SU-DHL-6 (cell line): ENCODE measurements at regions not wholly inside any gene's neighbourhood (a gene's known extent, or its start where the extent isn't known, plus 50 kb on each side); places are given as distances from the start of the nearest gene placed in this dataset.

Experiments
- EZH2phosphoT487 ChIP-seq: fragments of 200-600 bp; sonication (generic), shearing (Covaris generic); conservative IDR thresholded peaks from 2 replicates; pipeline ENCODE4 v1.6.1; 2018; ENCODE audit warnings: mild to moderate bottlenecking, antibody characterized with exemption, low read length, moderate library complexity, mixed read lengths
- TF ChIP-seq, protein P1 (sequence below): fragments of 200-600 bp; sonication (generic); IDR thresholded peaks from one replicate; pipeline ENCODE4 v1.5.1; 2017; ENCODE audit warnings: antibody characterized with exemption, mild to moderate bottlenecking, low read length, moderate library complexity; ENCODE audit not compliant: insufficient read depth, poor library complexity, severe bottlenecking

GRCh38 chr3:193096076-193096475 is 144.9 kb upstream of the PLAAT1 start:
- TF ChIP-seq, protein P1, sequence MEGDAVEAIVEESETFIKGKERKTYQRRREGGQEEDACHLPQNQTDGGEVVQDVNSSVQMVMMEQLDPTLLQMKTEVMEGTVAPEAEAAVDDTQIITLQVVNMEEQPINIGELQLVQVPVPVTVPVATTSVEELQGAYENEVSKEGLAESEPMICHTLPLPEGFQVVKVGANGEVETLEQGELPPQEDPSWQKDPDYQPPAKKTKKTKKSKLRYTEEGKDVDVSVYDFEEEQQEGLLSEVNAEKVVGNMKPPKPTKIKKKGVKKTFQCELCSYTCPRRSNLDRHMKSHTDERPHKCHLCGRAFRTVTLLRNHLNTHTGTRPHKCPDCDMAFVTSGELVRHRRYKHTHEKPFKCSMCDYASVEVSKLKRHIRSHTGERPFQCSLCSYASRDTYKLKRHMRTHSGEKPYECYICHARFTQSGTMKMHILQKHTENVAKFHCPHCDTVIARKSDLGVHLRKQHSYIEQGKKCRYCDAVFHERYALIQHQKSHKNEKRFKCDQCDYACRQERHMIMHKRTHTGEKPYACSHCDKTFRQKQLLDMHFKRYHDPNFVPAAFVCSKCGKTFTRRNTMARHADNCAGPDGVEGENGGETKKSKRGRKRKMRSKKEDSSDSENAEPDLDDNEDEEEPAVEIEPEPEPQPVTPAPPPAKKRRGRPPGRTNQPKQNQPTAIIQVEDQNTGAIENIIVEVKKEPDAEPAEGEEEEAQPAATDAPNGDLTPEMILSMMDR: no peak
- no peak for TF ChIP-seq EZH2phosphoT487
